Iris pigment epithelial cell (primary cell): ENCODE measurements at regions not wholly inside any gene's neighbourhood (a gene's known extent, or its start where the extent isn't known, plus 50 kb on each side); places are given as distances from the start of the nearest gene placed in this dataset.
"Not testable (repeated sequence)": the region's sequence is repeated elsewhere in the genome, so short reads cannot be mapped to it uniquely, and the experiment has no call there.

Source experiments
- DNase-seq: peaks from one replicate; pipeline ENCODE4 v3.0.0-alpha.2; 2011; ENCODE audit warnings: low read depth

DNA sequence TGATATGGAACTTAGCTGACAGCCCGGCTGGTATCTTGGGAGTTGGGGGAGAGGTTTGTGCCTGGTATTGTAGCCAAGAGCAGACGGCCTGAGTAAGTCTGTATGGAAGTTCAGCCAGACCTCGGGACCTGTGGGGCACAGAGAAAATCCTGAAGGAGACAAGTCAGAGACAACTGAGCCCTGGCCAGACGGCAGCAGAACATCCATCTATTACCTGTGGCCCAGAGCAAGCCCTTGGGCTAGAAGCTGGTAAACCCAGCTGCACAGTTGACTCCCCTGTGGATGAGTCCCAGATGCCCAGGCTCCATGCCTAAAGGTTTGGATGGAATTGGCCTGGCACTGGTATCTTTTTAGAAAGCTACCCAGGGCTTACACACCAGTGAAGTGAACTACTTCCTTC, 70.4 kb upstream of the DLG1 start:
- no peak for DNase-seq

GRCh38 chr3:197368330-197368729, 69.9 kb upstream of the DLG1 start:
- DNase-seq = no peak

DNA sequence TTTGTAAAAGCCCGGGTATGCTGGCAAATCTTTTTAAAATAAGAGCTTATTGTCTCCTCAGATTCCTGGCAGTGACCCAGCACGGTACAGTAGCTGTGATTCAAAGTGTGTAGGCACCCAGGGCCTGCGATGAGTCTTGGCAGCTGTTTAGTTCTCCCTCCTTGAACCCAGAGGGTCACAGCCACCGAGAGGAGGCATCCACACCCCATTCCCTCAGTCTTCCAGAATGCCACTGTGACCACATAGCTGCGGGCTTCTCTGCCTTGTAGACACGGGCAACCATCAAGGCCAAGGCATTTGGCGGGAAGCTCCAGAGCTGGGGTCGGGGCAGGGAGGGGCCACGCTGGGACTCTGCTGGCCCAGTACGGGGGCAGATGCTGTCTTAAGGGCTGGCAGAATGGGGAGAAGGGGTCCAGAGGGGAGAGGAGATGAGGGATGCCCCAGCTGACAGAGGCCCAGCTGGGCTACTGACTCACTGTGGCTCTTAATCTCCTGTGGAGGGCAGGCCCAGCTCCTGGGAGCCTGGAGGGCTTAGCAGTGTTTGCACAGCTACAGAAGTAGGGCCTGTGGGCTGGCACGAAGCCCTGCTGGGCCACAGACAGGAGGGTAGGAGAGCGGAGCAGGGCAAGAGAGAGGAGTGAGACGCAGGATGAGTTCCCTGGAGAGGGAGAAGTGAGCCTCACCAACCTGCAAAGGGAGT, 68.8 kb upstream of the DLG1 start:
- peak; percentile 95 for DNase-seq

DNA sequence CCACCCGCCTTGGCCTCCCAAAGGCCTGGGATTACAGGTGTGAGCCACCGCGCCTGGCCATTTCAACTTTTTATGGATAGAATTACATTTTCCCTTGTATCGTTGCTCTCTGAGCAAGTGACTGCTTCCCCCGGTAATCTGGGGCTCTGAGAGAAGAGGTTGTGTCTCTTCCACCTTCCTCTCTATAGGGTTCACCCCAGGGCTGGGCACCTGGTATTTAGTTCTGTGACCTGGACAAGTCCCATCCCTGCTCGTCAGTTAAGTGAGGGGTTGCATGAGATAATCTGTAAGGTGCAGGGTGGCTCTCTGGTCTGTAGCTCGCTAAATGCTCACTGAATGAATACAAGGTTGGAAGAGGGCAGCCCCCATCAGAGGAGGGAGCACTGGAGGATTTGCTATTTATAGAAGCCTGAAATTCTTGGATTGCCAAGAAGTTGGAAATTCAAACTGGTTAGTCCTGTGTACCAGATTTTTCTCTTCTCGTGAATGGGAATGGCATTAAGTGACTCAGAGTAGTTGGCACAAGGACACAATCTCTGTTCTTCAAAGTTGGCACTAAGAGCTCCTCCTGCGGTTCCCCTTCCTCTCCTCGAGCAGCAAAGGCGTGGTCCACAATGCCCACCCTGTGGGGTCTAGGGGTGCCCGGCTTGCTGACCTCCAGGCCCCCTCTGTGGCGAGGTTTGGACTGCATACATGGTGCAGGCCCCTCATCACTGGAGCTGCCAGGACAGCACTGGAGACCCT, 68.1 kb upstream of the DLG1 start:
- DNase-seq = no peak

DNA sequence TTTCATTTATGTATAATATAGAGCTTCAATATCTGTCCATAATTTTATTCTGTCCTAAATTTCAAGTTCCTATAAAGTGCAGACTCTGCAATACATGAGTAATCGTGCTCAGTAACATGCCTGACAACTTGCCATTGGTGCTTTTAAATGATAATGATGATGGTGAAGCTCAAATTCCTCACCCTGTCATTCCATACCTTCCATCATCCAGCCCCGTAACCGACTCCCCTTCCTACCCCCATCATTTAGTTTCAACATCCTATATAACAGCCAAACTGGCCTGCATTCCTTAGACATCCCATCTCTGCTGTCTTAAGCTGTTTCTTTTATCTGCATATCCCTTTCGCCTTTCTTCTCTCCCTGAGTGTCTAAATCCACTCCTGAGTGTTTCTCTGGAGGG, 67.2 kb upstream of the DLG1 start:
- DNase-seq = no peak

DNA sequence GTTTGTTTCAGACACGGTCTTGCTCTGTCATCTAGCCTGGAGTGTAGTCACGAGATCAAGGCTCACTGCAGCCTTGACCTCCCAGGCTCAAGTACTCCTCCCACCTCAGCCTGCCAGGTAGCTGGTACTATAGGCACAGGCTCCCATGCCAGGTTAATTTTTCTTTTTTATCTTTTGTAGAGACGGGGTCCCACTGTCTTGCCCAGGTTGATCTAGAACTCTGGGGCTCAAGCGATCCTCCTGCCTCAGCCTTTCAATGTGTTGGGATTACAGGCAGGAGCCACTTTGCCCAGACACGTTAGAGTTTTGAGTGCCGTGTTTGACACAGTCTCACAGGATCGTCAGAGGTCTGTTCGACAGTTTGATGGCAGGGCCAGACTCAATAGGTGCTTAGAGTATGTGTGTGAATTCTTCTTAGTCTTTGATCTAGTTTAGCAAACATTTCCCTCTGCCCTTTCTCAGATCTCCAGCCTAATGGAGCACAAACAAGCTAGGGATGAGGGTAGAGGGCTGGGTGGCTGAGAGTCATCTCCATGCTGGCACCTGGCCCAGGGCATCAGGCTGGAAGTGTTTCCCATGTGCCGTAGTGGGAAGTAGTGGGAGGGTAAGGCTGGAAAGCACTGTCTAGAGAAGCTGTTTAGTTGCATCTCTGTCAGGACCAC, 66.1 kb upstream of the DLG1 start:
- no peak for DNase-seq

DNA sequence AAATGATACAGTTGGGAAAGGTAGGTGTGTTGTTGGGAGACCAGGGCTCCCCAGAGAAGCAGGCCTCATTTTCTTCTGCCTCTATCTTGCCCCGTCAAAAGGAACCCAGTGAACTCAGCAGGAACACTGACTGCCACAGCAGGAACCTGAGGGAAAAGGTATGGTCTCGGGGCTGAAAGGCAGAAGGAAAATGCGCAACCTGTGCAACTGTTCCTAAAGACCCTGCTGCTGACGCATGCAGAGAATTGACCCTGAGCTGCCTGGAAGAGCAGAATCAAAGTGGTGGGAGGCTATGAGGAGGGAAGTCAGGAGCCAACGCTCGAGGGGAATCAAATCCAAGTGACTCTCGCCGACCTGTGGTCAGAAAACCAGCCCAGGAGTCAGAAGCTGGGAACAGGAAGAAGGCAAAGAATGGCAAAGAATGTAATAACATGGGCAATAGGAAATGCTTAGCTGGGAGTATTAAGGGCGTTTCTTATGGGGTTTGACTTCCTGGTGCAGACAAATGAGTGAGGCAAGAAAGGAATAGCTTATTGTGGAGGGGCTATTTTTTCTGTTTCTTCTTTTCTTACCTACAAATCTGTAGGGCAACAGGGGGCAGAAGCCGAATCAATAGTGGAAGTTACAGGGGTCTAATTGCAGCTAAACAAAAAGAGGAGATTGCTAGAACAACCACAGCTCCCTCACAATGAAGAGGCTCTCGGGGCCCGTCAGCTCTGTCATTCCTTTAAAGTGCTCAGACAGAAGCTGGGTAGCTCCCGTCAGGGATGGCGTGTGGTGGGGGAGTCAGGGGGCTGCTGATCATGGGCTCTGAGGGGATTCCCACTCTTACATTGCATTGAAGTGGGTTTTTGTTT, 65.4 kb upstream of the DLG1 start:
- DNase-seq = no peak

GRCh38 chr3:197362081-197362480, 63.7 kb upstream of the DLG1 start:
- no peak for DNase-seq

- not testable (repeated sequence) for DNase-seq
Measured at GRCh38 chr3:197360095-197360494, 61.7 kb upstream of the DLG1 start.

DNA sequence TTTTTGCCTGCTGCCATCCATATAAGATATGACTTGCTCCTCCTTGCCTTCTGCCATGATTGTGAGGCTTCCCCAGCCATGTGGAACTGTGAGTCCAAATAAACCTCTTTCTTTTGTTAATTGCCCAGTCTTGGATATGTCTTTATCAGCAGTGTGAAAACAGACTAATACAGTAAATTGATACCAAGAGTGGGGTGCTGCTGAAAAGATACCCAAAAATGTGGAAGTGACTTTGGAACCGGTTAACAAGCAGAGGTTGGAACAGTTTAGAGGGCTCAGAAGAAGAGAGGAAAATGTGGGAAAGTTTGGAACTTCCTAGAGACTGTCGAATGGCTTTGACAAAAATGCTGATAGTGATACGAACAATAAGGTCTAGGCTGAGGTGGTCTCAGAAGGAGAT, 61.1 kb upstream of the DLG1 start:
- not testable (repeated sequence) for DNase-seq

DNA sequence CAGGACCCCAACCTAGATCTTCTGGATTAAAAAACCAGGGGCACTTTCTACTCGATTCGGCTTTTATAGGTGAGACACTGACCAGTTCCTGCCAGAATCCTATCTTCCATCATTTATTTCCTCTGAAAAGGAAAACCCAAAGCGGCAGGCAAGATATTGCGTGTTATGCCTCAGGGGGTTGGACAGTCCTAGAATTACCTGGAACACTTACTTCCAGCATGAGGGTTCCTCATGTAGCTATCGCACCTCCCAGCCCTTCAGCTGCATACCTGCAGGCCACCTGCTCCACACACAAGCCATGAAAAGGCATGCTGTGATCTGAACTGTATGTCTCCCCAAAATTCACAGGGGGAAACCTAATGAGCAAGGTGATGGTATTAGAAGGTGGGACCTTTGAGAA, 58.3 kb upstream of the DLG1 start:
- DNase-seq = no peak

- no peak for DNase-seq
Measured at GRCh38 chr3:197356275-197356674, 57.9 kb upstream of the DLG1 start.

- no peak for DNase-seq
Measured at GRCh38 chr3:197355713-197356112, 57.3 kb upstream of the DLG1 start.

DNA sequence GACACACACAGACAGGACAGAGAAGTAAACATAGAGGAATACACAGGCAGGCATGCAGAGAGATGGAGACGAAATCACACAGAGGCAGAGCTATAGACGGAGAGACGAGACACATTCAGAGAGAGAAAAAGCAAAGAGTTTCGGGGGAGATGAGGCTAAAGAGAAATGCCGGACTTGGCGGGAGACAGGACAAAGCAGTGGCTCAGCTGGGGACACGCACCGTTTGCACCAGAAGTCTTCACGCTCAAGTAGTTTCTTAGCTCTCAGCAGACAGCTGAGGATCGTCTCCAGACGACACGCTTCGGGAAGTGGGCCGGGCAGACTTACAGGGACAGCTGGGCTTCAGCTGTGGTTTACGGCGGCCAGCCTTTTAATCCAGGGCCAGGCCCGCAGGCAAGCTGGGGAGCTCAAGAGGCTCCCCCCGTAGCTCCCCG, 56.2 kb upstream of the DLG1 start:
- peak; percentile 78 for DNase-seq

DNA sequence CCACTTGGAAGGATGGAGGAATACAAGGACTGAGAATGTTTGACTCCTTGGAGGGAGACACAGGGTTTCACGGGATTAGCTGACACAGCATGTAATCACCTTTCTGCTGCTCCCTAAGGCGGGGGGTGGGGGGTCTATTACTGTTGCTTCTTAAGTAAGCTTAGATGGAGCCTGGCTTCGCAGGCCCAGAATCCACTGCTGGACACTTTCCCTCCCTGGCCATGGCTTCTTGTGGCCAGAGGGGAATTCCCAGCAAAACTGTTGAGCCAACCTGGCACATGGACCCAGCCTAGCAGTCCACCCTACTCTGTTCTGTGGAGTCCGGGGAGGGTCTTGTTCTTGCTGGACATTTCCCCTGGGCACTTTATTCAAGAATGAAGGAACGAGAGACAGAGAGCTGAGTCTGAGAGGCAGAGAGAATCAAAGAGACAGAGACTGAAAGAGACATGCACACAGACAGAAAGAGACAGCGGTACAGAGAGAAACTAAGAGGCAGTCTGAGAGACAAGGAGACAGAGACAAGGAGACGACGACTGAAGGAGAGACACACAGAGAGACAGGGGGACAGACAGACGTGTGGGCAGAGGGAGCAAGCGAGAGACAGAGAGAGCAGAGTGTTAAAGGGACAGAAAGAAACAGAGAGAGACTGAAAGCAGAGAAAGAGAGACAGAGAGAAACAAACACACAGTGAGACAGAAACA, 55.6 kb upstream of the DLG1 start:
- DNase-seq = peak; percentile 70

DNA sequence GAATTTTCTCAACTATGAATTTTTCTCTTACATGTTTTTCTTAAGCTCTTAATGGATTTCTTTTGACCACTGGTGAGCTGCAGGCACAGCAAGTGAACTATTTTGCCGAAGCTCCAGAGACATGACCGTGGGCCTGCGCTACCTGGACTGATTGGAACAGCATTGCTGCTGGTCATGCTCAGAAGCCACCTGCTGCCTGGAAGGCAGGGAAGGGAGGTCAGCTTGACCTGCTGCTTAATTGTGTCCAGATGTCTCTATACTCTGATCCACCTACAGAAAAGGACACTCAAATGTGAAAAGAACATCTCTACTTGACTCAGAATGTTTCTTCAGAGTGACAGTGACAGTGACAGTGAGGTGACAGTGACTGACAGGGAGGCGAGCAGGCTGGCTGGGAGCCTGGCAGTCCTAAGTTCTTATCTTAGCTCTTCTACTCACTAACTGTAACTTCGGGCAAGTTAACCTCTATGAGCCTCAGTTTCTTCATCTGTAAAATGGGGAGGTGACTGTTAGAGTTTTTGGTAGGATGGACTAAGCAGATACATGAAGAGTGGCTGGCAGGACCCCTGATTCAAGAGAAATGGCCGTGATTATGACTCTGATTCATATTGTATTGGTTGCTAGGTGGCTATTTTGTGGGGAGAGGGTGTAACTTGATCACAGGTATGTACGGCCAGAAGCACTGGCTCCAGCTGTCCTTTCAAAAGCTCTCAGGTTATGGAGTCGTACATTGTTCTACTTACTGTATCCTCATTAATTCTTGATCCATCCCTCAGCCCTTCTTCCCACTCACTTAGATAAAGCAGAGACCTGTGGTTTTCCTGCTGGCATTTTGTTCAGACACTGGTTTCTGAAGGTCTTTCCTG, 54.8 kb upstream of the DLG1 start:
- no peak for DNase-seq

DNA sequence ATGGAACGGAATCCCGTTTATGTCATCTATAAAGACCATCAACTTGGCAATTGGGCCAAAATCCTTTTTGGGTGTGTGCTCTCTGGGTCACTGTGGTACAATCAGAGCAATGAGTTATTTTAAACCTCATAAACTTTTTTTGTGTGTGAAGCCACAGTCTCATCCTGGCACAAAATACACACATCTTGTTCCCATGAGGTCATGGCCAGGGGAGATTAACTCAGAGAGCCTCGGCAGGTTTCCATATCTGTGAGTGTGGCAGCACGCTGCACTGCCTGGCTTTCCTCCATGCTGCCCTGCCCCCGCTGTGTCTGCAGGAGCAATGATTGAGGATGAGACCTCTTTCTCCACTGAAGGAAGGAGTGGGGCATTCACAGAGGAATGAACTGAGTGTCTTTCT, 54.0 kb upstream of the DLG1 start:
- DNase-seq = peak; percentile 86

GRCh38 chr3:197350446-197350845, 52.0 kb upstream of the DLG1 start:
- DNase-seq = no peak

GRCh38 chr3:197349368-197349767, 51.0 kb upstream of the DLG1 start:
- peak; percentile 67 for DNase-seq
